ENCODE measurements at regions not wholly inside any gene's neighbourhood (a gene's known extent, or its start where the extent isn't known, plus 50 kb on each side); places are given as distances from the start of the nearest gene placed in this dataset.

DNA sequence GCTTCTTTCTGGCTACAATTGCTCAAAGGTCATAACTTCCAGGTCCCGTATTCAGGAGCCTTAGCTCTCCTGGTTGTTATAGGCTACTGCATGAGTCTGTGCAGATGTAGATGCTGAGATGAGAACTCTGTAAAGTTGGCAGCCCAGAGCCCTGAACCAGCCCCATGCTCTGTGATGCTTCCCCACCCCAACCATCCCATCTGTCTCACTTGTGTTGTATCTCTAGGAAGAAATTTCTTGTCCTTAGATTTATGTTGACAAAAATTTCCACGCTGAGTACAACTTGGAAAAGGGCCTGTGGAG lies 61.2 kb upstream of the EEPD1 start:
- TF ChIP-seq POLR2A (IDR thresholded peaks at IDR 0.05) = no peak
- TF ChIP-seq, protein P1, sequence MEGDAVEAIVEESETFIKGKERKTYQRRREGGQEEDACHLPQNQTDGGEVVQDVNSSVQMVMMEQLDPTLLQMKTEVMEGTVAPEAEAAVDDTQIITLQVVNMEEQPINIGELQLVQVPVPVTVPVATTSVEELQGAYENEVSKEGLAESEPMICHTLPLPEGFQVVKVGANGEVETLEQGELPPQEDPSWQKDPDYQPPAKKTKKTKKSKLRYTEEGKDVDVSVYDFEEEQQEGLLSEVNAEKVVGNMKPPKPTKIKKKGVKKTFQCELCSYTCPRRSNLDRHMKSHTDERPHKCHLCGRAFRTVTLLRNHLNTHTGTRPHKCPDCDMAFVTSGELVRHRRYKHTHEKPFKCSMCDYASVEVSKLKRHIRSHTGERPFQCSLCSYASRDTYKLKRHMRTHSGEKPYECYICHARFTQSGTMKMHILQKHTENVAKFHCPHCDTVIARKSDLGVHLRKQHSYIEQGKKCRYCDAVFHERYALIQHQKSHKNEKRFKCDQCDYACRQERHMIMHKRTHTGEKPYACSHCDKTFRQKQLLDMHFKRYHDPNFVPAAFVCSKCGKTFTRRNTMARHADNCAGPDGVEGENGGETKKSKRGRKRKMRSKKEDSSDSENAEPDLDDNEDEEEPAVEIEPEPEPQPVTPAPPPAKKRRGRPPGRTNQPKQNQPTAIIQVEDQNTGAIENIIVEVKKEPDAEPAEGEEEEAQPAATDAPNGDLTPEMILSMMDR (IDR thresholded peaks at IDR 0.05) = no peak
